Smooth muscle cell (in vitro differentiated cells): ENCODE measurements at regions not wholly inside any gene's neighbourhood (a gene's known extent, or its start where the extent isn't known, plus 50 kb on each side); places are given as distances from the start of the nearest gene placed in this dataset.

Experiments
- DNase-seq: peaks from one replicate; lab custom pipeline; 2025; ENCODE audit not compliant: unreplicated experiment; lab: John Stamatoyannopoulos, UW
- H2AFZ ChIP-seq: fragments of 200-600 bp; sonication (generic); 2 replicates; pipeline ENCODE4 v1.6.0; 2016; ENCODE audit warnings: antibody characterized with exemption, low read depth, mild to moderate bottlenecking
- H3F3A ChIP-seq: fragments of 200-600 bp; sonication (generic); 2 replicates; pipeline ENCODE4 v1.6.0; 2017; ENCODE audit warnings: antibody characterized with exemption, low read depth
- H3K27ac ChIP-seq: fragments of 200-600 bp; sonication (generic); 2 replicates; pipeline ENCODE4 v1.5.1; 2016; ENCODE audit warnings: low read depth, mild to moderate bottlenecking
- H3K27me3 ChIP-seq: fragments of 200-600 bp; sonication (generic); 2 replicates; pipeline ENCODE4 v1.6.1; 2016; ENCODE audit warnings: low read depth, mild to moderate bottlenecking
- H3K36me3 ChIP-seq: fragments of 200-600 bp; sonication (generic); 2 replicates; pipeline ENCODE4 v1.5.1; 2016; ENCODE audit warnings: low read depth
- H3K4me1 ChIP-seq: fragments of 200-600 bp; sonication (generic); 2 replicates; pipeline ENCODE4 v1.5.1; 2016; ENCODE audit warnings: low read depth
- H3K4me2 ChIP-seq: fragments of 200-600 bp; sonication (generic); 2 replicates; pipeline ENCODE4 v1.6.0; 2016; ENCODE audit warnings: mild to moderate bottlenecking
- H3K4me3 ChIP-seq: fragments of 200-600 bp; sonication (generic); 2 replicates; pipeline ENCODE4 v1.5.1; 2016; ENCODE audit warnings: mild to moderate bottlenecking
- H3K79me2 ChIP-seq: fragments of 200-600 bp; sonication (generic); 2 replicates; pipeline ENCODE4 v1.6.0; 2016; ENCODE audit warnings: low read depth, mild to moderate bottlenecking
- H3K9ac ChIP-seq: fragments of 200-600 bp; sonication (generic); 2 replicates; pipeline ENCODE4 v1.6.0; 2016; ENCODE audit warnings: low read depth
- H3K9me3 ChIP-seq: fragments of 200-600 bp; sonication (generic); replicated peaks from 2 replicates; pipeline ENCODE4 v1.5.1; 2016; ENCODE audit warnings: low read depth
- H4K20me1 ChIP-seq: fragments of 200-600 bp; sonication (generic); 2 replicates; pipeline ENCODE4 v1.6.0; 2016; ENCODE audit warnings: low read depth
- CTCF ChIP-seq: fragments of 200-600 bp; sonication (generic); IDR thresholded peaks from 2 replicates; pipeline ENCODE4 v1.5.1; 2017; ENCODE audit warnings: borderline replicate concordance, mild to moderate bottlenecking, antibody characterized with exemption; ENCODE audit not compliant: insufficient read depth, poor library complexity, severe bottlenecking
- whole genome bisulfite sequencing: methylation state at CpG from one replicate; pipeline ENCODE4 v1.1.7; 2016; ENCODE audit warnings: low lambda C conversion rate; 5-methylcytosine and 5-hydroxymethylcytosine counted together

GRCh38 chr9:101859620-101860019 lies 121.2 kb upstream of the GRIN3A start:
- Histone ChIP-seq H3K4me1 (no peaks in the 10 kb centered on the region), H3K36me3 (no peaks in the 10 kb centered on the region), H3K27me3 (peaks cover 73% of the 10 kb centered on the region), H3K4me3 (no peak overlapping the region), H3K27ac (no peak overlapping the region), H3K79me2 (no peaks in the 10 kb centered on the region), H4K20me1 (no peaks in the 10 kb centered on the region), H3K4me2 (no peak overlapping the region), H2AFZ (no peak overlapping the region), H3F3A (no peaks in the 10 kb centered on the region), H3K9me3 (no peaks in the 10 kb centered on the region), H3K9ac (no peak overlapping the region)
- no peak for TF ChIP-seq CTCF
- no peak for DNase-seq
- WGBS, result 82% methylated on average over 3 of the region's 3 CpGs

GRCh38 chr9:101858026-101858425 lies 119.6 kb upstream of the GRIN3A start:
- no peak overlapping the region for H3K27ac ChIP-seq
- H3K9ac ChIP-seq, result no peak overlapping the region
- H3K36me3 ChIP-seq, result no peaks in the 10 kb centered on the region
- no peak for TF ChIP-seq CTCF
- no peak overlapping the region for H3K4me3 ChIP-seq
- H3K4me1 ChIP-seq, result no peaks in the 10 kb centered on the region
- no peaks in the 10 kb centered on the region for H3F3A ChIP-seq
- 82% methylated on average over 5 of the region's 5 CpGs for WGBS
- no peaks in the 10 kb centered on the region for H3K79me2 ChIP-seq
- no peaks in the 10 kb centered on the region for H4K20me1 ChIP-seq
- H3K4me2 ChIP-seq, result no peak overlapping the region
- no peak for DNase-seq
- H3K27me3 ChIP-seq, result peaks cover 78% of the 10 kb centered on the region
- H3K9me3 ChIP-seq, result no peaks in the 10 kb centered on the region
- H2AFZ ChIP-seq, result no peak overlapping the region

GRCh38 chr9:101849102-101849707 lies 110.8 kb upstream of the GRIN3A start:
- 25% methylated on average over 1 of the region's 1 CpG for WGBS
- no peak overlapping the region for H3K27ac ChIP-seq
- H3K4me3 ChIP-seq, result no peak overlapping the region
- H3K4me2 ChIP-seq, result no peak overlapping the region
- H3K36me3 ChIP-seq, result no peaks in the 10 kb centered on the region
- no peaks in the 10 kb centered on the region for H3K4me1 ChIP-seq
- no peak for TF ChIP-seq CTCF
- H3K9ac ChIP-seq, result no peak overlapping the region
- no peaks in the 10 kb centered on the region for H3K9me3 ChIP-seq
- H3K27me3 ChIP-seq, result peaks cover 76% of the 10 kb centered on the region
- H3F3A ChIP-seq, result peaks cover 6% of the 10 kb centered on the region
- no peak overlapping the region for H2AFZ ChIP-seq
- DNase-seq, result no peak
- H4K20me1 ChIP-seq, result no peaks in the 10 kb centered on the region
- H3K79me2 ChIP-seq, result no peaks in the 10 kb centered on the region

- Histone ChIP-seq H3K36me3 (no peaks in the 10 kb centered on the region), H3K4me1 (no peaks in the 10 kb centered on the region), H3K9me3 (no peaks in the 10 kb centered on the region), H3K27me3 (peaks cover 73% of the 10 kb centered on the region), H3F3A (peaks cover 6% of the 10 kb centered on the region), H3K4me2 (peak overlapping the region; percentile 12), H3K79me2 (no peaks in the 10 kb centered on the region), H3K4me3 (no peak overlapping the region), H3K9ac (no peak overlapping the region), H3K27ac (no peak overlapping the region), H2AFZ (no peak overlapping the region), H4K20me1 (no peaks in the 10 kb centered on the region)
- WGBS, result 20% methylated on average over 6 of the region's 6 CpGs
- no peak for TF ChIP-seq CTCF
- DNase-seq, result no peak
Observed at GRCh38 chr9:101848485-101848919, 110.1 kb upstream of the GRIN3A start.
